Hepatocyte (in vitro differentiated cells): ENCODE measurements at regions not wholly inside any gene's neighbourhood (a gene's known extent, or its start where the extent isn't known, plus 50 kb on each side); places are given as distances from the start of the nearest gene placed in this dataset.

Source experiments
- DNase-seq: peaks from one replicate; pipeline ENCODE4 v3.0.0-alpha.2; 2016; ENCODE audit warnings: low spot score
- H2AFZ ChIP-seq: fragments of 200-600 bp; sonication (generic); 2 replicates; pipeline ENCODE4 v1.6.0; 2016; ENCODE audit warnings: antibody characterized with exemption, mild to moderate bottlenecking
- H3K27ac ChIP-seq: fragments of 200-600 bp; sonication (generic); 2 replicates; pipeline ENCODE4 v1.5.1; 2016; ENCODE audit warnings: mild to moderate bottlenecking
- H3K27me3 ChIP-seq: fragments of 200-600 bp; sonication (generic); 2 replicates; pipeline ENCODE4 v1.6.1; 2016
- H3K36me3 ChIP-seq: fragments of 200-600 bp; sonication (generic); replicated peaks from 2 replicates; pipeline ENCODE4 v1.5.1; 2016; ENCODE audit warnings: low read depth; ENCODE audit not compliant: insufficient read depth
- H3K4me1 ChIP-seq: fragments of 200-600 bp; sonication (generic); 2 replicates; pipeline ENCODE4 v1.5.1; 2016; ENCODE audit warnings: mild to moderate bottlenecking, moderate library complexity; ENCODE audit not compliant: insufficient read depth
- H3K4me2 ChIP-seq: fragments of 200-600 bp; sonication (generic); 2 replicates; pipeline ENCODE4 v1.6.0; 2016
- H3K4me3 ChIP-seq: fragments of 200-600 bp; sonication (generic); 2 replicates; pipeline ENCODE4 v1.5.1; 2016; ENCODE audit warnings: mild to moderate bottlenecking
- H3K79me2 ChIP-seq: fragments of 200-600 bp; sonication (generic); 2 replicates; pipeline ENCODE4 v1.6.0; 2017; ENCODE audit warnings: mild to moderate bottlenecking
- H3K9me2 ChIP-seq: fragments of 200-600 bp; sonication (generic); replicated peaks from 2 replicates; pipeline ENCODE4 v1.6.0; 2017; ENCODE audit warnings: mild to moderate bottlenecking; ENCODE audit not compliant: insufficient read depth
- H3K9me3 ChIP-seq: fragments of 200-600 bp; sonication (generic); 2 replicates; pipeline ENCODE4 v1.5.1; 2016; ENCODE audit warnings: low read depth, mild to moderate bottlenecking
- H4K20me1 ChIP-seq: fragments of 200-600 bp; sonication (generic); 2 replicates; pipeline ENCODE4 v1.6.0; 2016; ENCODE audit warnings: mild to moderate bottlenecking; ENCODE audit not compliant: insufficient read depth, poor library complexity, severe bottlenecking
- EZH2 ChIP-seq: fragments of 200-600 bp; sonication (generic); IDR thresholded peaks from 2 replicates; pipeline ENCODE4 v1.6.1; 2016; ENCODE audit warnings: antibody characterized with exemption, mild to moderate bottlenecking, borderline replicate concordance
- EZH2phosphoT487 ChIP-seq: fragments of 200-600 bp; sonication (generic); IDR thresholded peaks from one replicate; pipeline ENCODE4 v1.6.1; 2018; ENCODE audit warnings: antibody characterized with exemption, mild to moderate bottlenecking, low read depth, moderate library complexity; ENCODE audit not compliant: unreplicated experiment, severe bottlenecking
- whole genome bisulfite sequencing: methylation state at CpG from one replicate; pipeline ENCODE4 v1.1.6; 2016; ENCODE audit warnings: low lambda C conversion rate; ENCODE audit errors: missing lambda C conversion rate; 5-methylcytosine and 5-hydroxymethylcytosine counted together
- TF ChIP-seq, protein P1 (sequence below): fragments of 200-600 bp; sonication (generic); IDR thresholded peaks from 2 replicates; pipeline ENCODE4 v1.5.1; 2016; ENCODE audit warnings: antibody characterized with exemption, mild to moderate bottlenecking; ENCODE audit not compliant: poor library complexity

DNA sequence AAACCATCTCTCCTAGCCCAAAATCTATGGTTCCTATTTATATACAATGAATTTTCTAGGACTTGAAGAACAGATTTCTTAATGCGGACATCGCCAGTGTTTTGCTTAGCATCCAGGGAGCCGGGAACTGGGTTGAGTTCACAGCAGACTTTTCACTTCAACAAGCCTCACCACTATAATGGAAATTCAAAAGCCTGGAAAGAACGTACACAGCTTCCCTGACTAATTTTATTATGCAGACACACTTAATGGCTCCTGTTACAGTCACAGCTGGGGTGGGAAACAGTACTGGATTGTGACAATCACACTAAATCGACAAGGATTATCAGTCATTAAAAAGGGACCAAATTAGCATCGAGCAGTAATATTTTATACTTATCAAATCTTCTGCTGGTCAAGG is 129.2 kb upstream of the BNIP2 start:
- Histone ChIP-seq H2AFZ (no peak overlapping the region), H3K27ac (no peak overlapping the region), H3K4me3 (no peak overlapping the region), H3K9me3 (no peaks in the 10 kb centered on the region), H3K4me2 (no peak overlapping the region), H4K20me1 (no peaks in the 10 kb centered on the region), H3K27me3 (peaks cover 46% of the 10 kb centered on the region), H3K79me2 (no peaks in the 10 kb centered on the region), H3K4me1 (no peaks in the 10 kb centered on the region), H3K9me2 (no peaks in the 10 kb centered on the region), H3K36me3 (no peaks in the 10 kb centered on the region)
- WGBS, result 68% methylated on average over 6 of the region's 6 CpGs
- no peak for DNase-seq
- TF ChIP-seq, protein P1, sequence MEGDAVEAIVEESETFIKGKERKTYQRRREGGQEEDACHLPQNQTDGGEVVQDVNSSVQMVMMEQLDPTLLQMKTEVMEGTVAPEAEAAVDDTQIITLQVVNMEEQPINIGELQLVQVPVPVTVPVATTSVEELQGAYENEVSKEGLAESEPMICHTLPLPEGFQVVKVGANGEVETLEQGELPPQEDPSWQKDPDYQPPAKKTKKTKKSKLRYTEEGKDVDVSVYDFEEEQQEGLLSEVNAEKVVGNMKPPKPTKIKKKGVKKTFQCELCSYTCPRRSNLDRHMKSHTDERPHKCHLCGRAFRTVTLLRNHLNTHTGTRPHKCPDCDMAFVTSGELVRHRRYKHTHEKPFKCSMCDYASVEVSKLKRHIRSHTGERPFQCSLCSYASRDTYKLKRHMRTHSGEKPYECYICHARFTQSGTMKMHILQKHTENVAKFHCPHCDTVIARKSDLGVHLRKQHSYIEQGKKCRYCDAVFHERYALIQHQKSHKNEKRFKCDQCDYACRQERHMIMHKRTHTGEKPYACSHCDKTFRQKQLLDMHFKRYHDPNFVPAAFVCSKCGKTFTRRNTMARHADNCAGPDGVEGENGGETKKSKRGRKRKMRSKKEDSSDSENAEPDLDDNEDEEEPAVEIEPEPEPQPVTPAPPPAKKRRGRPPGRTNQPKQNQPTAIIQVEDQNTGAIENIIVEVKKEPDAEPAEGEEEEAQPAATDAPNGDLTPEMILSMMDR, result no peak
- TF ChIP-seq EZH2phosphoT487, result no peak
- no peak for TF ChIP-seq EZH2

DNA sequence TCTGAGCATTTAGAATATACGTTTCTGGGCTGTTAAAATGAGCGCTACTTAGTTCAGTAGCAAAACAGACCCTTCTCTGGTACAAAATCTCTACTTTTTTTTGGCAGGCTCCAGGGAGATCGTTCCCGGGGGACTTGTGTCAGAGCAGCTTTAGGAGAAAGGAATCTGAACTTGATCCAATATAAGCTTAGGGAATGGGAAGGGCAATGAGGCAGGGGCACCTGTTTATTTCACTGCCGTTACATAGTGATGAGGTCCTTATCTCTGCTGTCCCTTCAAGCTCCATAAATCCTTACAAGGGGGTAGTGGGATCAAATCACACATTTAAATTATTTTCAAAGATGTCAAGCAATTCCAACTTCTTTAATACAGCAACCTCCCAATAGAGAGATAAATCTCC is 128.7 kb upstream of the BNIP2 start:
- Histone ChIP-seq H2AFZ (no peak overlapping the region), H3K9me2 (no peaks in the 10 kb centered on the region), H3K4me2 (no peak overlapping the region), H4K20me1 (no peaks in the 10 kb centered on the region), H3K4me1 (peaks cover under 1% of the 10 kb centered on the region), H3K79me2 (no peaks in the 10 kb centered on the region), H3K36me3 (no peaks in the 10 kb centered on the region), H3K27me3 (peaks cover 50% of the 10 kb centered on the region), H3K9me3 (no peaks in the 10 kb centered on the region), H3K27ac (no peak overlapping the region), H3K4me3 (no peak overlapping the region)
- DNase-seq, result no peak
- TF ChIP-seq, protein P1, result no peak
- TF ChIP-seq EZH2phosphoT487, result no peak
- TF ChIP-seq EZH2, result no peak
- 68% methylated on average over 5 of the region's 5 CpGs for WGBS

DNA sequence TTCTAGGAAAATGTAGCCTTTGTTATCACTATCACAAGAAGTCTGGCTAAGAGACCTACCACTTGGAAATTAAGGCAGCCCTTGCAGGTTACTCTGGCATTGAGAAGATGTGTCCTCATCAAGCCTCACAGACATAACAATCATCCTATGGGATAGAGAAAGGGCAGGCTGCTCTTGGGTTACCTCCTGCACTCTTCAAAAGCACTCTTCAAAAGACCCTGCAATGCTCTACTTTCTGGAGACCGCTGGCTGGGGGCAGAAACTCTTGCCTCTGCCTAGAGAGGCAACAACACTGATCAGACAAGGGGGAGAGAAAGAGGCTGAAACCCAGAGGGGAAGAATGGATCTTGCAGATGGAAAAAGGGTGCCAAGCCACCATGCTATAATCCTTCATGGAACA is 127.9 kb upstream of the BNIP2 start:
- Histone ChIP-seq H3K4me2 (no peak overlapping the region), H3K4me1 (peaks cover 6% of the 10 kb centered on the region), H3K9me3 (no peaks in the 10 kb centered on the region), H3K9me2 (no peaks in the 10 kb centered on the region), H2AFZ (no peak overlapping the region), H3K27me3 (peaks cover 51% of the 10 kb centered on the region), H3K4me3 (no peak overlapping the region), H3K27ac (no peak overlapping the region), H3K79me2 (no peaks in the 10 kb centered on the region), H4K20me1 (no peaks in the 10 kb centered on the region), H3K36me3 (no peaks in the 10 kb centered on the region)
- no peak for TF ChIP-seq EZH2phosphoT487
- TF ChIP-seq, protein P1, result no peak
- TF ChIP-seq EZH2, result no peak
- WGBS, result 100% methylated on average over 1 of the region's 1 CpG
- no peak for DNase-seq

DNA sequence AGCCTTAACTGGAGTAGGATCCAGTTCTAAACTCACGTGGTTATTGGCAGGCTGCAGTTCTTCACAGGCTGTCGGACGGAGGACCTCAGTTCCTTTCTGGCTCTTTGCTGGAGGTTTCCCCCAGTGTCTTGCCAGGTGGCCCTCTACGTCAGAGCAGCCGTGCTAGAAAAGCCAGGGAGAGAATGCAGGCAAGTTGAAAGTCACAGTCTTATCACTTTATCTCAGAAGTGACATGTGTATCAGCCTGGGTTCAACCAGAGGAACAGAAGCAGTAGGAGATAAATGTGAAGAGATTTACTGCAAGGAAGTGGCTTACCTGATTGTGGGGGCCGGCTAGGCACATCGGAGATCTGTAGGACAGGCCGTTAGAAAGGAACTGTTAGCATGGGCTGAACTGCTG is 125.3 kb upstream of the BNIP2 start:
- H3K4me2 ChIP-seq, result no peak overlapping the region
- no peak overlapping the region for H3K4me3 ChIP-seq
- H3K36me3 ChIP-seq, result no peaks in the 10 kb centered on the region
- 38% methylated on average over 8 of the region's 8 CpGs for WGBS
- no peak for DNase-seq
- peaks cover 6% of the 10 kb centered on the region for H3K4me1 ChIP-seq
- no peak overlapping the region for H3K27ac ChIP-seq
- no peak overlapping the region for H2AFZ ChIP-seq
- no peaks in the 10 kb centered on the region for H3K79me2 ChIP-seq
- H3K27me3 ChIP-seq, result peaks cover 48% of the 10 kb centered on the region
- no peaks in the 10 kb centered on the region for H3K9me2 ChIP-seq
- no peaks in the 10 kb centered on the region for H3K9me3 ChIP-seq
- no peak for TF ChIP-seq EZH2
- TF ChIP-seq, protein P1, result no peak
- TF ChIP-seq EZH2phosphoT487, result no peak
- H4K20me1 ChIP-seq, result no peaks in the 10 kb centered on the region
